Hepatic stellate cell (primary cell): ENCODE measurements at regions not wholly inside any gene's neighbourhood (a gene's known extent, or its start where the extent isn't known, plus 50 kb on each side); places are given as distances from the start of the nearest gene placed in this dataset.

Experiments used
- DNase-seq: peaks from one replicate; pipeline ENCODE4 v3.0.0; 2011; ENCODE audit warnings: low spot score

DNA sequence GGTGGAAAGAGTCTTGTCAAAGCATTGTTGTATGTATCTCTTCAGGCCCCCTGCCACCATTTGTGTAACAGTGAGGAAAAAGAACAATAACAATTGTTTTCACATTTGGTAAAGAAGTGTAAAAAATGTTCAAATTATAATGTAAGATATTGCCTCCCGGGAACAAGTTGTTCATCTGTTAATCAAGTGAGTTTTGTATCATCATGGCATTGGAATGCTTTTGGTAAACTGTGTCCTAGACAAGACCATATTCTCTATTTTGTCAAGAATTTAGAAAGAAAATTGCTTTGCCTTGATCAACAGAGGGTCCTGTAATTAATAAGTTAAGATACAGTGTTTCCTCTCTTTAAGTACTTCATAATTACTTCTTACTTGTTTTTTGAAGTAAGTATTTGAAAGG, 692.0 kb upstream of the NR5A2 start:
- DNase-seq = no peak

DNA sequence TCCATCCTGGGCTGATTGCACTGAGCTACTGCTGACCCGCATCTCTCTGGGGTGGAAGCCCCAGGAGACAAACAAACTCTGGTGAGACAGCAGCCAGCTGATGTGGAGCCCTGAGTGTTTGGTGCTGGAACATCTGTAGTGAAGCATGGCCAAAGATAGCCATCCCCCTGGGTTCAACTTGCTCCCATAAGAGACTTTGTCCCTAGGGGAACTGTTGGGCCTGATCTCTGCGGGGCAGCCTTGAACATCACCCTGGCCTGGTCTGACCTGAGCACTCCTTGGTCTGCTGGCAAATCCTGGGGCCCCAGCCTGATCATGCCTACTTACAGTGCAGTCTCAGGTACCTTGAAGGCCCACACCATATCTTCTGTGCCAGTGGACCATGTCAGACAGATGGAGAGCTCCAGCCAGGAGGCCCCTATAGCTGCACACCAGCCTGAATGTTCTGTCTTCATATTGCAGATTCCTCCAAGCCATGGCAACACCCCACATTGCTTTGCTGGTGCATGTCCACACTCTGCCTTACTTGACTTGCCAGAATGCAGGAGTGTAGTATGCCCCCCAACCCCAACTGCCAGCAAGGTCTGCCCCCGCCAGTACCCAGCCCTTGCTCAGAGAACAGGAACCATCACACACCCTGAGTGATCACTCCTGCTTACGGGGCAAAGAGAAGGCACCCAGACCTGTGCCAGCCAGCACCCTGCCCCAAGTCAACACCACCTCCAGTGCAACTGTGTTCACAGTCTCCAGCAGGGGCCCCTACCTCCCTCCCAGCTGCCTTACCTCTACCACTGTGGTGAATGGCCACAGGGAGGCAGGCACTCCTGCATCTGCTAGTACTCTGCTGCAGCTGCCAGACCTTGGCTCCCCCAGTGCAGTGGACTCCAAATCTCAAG, 690.5 kb upstream of the NR5A2 start:
- DNase-seq = no peak

DNA sequence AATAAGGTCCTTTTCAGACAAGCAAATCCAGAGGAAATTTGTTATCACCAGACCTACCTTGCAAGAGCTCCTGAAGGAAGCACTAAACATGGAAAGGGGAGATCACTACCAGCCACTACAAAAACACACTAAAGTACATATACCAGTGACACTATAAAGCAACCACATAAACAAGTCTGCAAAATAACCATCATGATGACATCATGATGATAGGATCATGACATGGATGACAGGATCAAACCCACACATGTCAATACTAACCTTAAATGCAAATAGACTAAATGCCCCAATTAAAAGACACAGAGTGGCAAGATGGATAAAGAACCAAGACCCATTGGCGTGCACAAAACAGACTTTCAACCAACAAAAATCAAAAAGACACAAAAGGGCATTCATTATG, 688.8 kb upstream of the NR5A2 start:
- DNase-seq = no peak

DNA sequence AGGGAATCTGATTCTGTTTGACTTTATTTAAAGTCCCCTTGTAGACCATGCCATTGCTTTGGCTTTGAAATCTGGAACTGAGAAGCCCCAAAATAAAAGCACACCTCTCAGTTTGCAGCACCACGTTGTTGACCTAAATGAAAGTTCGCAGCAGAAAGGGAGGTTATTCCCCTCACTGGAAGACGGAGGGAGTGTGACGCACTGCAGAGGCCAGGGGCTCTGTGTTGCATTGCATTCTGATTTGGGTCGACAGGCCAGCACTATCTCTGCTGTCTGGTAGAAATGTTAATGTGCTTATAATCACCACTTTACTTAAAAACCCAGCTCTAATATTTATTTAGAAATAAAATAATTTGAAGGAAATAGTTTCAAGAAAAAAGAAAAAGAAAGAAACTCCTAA, 675.2 kb upstream of the NR5A2 start:
- no peak for DNase-seq

DNA sequence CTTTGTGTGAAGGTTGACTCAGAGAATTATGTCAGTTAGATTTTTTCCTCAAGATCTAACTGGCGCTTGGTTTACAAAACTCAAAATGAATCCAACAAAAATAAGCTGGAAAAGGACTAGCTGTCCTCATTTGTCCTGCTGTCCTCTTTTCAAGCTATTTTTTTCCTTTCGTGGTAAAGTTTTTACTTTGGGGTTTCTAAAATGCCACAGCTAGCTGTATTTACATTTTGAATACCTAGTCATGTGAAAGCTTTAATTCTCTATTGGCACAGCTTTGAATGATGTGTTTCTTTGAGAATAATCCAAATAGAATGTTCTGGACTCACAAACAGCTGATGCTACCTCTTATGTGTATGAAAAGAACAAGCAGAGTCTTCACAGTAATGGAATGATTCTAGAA, 673.6 kb upstream of the NR5A2 start:
- DNase-seq = no peak

DNA sequence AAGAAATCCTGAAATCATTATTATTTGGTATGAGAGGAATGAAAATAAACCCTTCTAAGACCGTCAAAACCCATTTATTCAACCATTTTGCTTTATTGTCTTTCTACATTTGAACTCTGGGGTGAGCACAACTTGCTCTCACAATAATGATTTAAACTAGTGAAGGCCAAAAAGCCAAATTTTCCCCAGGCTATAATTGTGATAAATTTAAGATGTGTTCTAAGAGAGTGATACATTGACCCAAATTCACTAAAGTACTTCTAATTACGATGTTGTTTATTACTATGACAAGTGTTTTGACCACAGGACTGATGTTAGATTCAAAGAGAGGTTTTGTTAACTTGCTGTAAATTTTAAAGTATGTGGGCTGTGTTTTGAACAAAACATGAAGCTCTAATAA, 670.9 kb upstream of the NR5A2 start:
- no peak for DNase-seq

DNA sequence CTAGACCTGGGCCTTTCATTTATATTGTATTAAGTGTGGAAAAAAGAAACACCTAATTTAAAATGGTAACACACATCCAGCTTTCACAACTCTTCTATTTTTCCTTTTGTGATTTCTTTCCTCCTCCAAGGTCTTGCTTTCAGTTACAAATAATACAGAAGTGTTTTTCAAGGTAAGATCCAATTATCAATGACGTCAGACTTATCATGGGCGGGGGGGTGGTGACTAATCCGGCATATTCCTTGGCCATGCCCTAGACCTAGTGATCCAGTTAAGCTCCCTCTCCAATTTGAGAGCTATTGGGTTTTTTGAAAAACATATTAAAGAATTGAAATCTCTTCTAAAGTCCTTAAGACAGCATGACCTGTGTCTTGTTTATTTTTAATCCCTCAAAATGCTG, 669.9 kb upstream of the NR5A2 start:
- no peak for DNase-seq

DNA sequence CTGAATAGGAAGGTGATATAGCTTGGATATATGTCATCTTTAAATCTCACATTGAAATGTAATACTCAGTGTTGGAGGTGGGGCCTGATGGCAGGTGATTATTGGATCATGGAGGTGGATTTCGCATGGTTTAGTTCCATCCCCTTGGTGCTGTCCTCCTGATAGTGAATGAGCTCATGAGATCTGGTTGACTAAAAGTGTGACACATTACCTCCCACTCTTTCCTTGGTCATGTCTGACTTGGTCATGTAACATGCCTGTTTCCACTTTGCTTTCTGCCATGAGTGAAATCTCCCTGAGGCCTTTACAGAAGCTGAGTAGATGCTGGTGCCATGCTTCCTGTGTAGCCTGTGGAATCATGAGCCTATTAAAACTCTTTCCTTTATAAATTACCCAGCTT, 664.5 kb upstream of the NR5A2 start:
- no peak for DNase-seq

DNA sequence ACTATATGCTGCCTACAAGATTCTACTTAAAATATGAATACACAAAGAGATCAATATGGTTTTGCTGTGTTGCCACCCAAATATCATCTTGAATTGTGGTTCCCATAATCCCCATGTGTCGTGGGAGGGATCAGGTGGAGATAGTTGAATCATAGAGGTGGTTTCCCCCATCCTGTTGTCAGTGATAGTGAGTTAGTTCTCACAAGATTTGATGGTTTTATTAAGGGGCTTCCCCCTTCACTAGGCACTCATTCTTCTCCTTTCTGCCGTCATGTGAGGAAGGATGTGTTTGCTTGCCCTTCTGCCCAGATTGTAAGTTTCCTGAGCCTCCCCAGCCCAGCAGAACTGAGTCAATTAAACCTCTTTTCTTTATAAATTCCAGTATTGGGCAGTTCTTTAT, 654.4 kb upstream of the NR5A2 start:
- no peak for DNase-seq

DNA sequence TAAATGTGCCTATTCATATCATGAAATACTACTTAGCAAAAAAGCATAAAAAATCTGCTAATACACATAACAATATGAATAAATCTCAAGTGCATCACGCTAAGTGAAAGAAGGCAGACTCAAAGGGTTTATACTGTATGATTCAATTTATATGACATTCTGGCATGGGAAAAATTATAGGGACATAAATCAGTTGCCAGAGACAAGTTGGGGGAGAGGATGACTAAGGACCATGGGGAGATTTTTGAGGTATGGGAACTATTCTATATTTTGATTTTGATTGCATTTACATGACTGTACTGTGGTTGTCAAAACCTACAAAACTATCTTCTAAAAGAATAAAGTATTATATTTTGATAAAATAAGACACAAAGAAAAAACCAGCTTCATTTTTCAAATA, 650.3 kb upstream of the NR5A2 start:
- no peak for DNase-seq

DNA sequence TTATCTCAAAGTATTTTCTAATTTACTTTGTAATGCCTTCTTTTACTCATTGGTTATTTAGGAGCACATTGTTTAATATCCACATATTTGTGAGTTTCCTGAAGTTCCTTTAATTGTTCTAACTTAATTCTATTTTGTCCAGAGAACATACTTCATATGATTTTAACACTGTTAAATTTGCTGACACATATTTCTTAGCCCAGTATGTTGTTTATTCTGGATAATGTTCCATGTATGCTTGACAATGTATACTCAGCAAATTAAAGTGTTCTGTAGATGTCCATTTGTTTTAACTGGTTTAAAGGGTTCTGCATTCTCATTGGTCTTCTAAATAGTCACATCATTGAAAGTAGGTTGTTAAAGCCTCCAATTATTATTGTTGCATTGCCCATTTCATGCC, 643.7 kb upstream of the NR5A2 start:
- no peak for DNase-seq

DNA sequence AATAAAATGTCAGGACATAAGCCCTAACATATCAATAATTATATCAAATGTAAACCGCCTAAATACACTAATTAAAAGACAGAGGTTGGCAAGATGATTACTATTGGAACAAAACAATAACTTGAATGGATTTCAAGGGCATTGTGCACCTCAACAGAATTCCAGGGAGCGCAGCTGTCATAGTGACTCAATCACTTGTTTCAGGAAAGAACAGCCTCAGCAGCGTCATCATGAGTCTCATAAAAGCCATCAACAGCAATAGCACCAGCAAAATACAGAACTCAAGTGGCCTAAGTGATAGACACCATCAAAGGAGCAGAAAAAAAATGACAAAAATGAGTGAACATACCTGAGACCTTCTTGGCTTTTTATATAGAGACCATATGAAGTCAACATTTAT, 632.7 kb upstream of the NR5A2 start:
- no peak for DNase-seq

DNA sequence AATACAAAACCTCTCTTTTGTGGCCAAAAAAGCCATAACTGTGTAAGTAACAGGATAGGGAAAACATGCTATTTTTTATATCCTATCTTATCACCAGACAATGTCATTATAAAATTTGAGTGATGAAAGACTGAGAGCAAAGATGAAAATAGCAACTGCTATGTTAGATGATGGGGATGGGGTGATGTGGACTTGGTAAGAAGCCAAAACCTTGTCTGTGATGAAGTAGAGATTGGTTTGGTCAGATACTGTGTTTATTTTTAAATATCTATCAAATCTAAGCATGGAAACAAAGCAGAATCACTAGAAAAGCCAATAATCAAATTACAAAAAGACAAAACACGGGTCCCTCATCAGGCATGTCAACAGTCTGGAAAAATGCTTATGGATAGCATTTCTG, 631.1 kb upstream of the NR5A2 start:
- DNase-seq = no peak

DNA sequence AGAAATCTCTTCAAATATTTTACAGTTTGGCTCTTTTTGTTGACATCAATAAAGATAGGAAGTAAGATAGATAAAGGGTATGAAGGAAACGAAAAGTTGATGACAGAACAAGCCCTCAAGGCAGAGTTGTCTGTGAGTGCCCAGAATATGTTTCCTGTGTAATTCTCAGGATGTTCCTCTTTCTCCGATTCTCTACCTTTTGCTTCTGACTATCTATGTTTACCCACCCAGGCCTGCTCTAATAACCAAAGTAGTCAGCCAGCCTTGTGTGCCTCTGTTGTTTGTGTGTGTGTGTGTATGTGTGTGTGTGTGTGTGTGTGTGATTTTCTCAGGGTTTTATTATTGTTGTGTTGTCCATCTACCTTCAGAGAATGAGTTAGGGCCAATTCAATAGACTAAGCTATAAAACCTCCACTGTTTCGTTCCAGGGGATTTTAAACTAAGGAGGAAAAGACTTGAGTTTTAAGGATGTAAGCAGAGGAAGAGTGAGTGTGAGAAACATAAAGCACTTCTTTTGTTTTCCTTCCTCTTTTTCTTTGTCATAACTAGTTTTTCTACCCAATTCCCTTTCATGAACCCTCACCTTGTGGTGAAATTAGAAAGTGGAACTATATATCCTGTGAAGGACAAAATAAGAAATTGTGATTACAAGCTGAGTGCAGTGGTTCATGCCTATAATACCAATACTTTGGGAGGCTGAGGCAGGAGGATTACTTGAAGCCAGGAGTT, 627.4 kb upstream of the NR5A2 start:
- DNase-seq = no peak

DNA sequence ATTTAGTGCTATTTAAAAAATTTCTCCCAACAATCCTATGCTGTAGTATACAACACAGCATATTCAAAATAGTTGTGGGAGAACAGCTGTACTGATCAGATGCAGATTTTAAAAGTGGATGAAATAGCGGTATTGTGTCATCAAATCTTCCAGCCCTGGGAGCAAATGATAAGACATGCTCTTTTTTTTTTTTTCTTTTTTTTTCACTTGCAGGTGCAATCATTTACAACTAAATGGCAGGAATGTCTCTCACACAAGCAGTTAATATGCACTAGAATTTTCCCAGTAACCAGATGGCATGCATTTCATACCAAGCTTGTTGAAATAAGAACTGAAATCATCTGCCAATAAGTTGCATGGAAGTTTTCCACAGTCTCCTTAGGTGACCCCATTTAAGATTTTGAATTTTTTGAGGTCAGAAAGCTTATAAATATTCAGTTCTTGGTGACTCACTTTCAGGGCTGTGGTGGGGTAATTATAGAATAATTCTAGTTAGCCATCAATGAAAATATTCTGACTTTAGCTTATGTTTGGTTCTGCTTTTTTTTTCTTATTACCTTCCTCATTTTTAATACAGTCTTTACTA, 623.9 kb upstream of the NR5A2 start:
- no peak for DNase-seq

DNA sequence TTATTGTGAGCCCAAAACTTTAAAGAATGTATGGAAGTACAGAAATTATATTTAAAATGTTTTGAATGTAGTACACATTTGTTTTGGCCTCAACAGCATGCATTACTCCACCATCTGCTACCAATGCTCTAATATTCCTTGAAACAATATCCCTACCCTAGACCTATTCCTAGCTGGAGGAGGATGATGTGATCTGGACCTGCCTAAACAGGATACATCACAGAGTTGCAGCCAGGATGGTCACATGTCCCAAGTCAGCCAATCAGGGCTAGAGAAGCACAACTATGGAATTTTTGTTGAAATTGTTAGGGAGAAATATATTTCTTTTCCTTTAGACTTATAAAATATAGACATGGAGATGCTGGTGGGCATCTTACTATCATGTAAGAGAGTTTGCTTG, 623.3 kb upstream of the NR5A2 start:
- DNase-seq = no peak

DNA sequence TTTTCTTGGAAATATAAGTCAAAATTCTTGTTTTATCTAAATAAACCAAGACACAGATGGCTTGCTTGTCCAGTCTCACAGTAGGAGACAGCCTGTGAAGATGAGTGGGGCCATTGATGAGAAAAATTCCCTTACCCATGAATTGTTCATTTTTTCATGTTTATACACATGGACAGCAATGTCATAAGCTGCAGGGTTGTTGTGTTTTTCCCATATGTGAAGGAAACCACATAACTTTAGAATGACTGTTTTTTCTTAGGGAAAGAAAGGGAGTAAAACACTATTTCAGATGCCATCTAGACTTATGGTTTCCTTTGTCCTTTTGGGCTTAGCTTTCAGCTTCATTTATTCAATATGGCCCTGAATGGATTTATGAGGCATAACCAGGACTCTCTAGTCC, 622.5 kb upstream of the NR5A2 start:
- no peak for DNase-seq

DNA sequence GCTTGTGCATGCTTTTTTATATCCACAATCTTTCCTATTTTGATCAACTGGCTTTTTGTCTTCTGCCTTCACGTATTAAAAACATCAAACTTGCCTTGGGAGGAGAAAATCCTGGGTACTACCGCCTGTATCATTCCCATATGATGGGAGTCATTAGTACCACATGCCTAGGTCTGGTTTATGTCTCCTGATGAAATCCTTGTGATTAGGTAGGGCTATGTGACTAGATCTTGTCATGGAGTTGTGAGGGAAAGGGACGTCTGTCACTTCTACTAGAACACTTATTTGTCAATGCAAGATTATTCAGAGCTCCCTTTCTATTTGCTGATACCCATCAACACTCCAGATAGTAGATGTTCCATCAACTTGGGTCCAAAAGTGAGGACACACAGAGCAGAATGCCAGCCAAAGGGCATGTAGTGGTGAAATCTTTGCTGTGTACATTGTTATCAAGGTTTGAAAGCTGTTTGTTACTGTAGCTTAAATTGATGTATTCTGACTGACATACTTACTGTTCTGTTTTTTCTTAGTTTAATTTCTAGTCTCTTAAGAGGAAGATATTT, 621.8 kb upstream of the NR5A2 start:
- no peak for DNase-seq

DNA sequence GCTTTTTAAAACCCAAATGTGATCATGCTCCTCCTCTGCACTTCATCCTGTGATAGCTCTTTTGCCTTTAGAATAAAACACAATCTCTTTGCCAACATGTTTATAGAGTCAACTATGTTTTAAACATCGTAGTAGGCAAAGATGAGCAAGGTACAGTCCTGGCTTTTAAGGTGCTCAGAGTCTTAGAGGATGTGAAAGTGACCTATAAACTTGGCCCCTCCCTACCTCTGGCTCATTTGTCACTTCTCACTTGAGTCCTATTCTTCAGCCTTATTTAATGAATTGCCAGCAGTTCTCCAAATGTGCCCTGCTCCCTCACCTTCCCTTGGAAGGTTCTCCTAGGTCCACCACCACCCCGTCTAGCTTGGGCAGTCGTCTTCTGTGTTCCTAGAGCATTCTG, 617.0 kb upstream of the NR5A2 start:
- no peak for DNase-seq

DNA sequence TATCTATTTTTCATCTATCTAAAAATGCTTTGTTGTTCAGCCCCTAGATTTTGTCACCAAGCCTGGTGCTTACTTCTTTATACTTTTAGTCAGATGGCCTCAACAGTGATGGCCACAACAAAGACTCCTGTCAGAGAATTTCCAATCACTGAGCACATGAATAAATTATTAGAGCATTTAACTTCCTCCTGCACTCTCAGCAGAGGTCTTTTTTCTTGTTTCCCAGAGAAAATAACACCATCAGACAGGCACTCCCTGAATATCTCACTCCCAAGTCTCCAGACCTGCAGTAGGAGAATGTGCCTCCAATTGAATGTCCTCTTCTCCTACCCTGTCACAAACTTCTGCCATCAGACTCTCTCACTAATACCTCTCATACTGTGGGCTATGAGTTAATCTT, 616.0 kb upstream of the NR5A2 start:
- no peak for DNase-seq

DNA sequence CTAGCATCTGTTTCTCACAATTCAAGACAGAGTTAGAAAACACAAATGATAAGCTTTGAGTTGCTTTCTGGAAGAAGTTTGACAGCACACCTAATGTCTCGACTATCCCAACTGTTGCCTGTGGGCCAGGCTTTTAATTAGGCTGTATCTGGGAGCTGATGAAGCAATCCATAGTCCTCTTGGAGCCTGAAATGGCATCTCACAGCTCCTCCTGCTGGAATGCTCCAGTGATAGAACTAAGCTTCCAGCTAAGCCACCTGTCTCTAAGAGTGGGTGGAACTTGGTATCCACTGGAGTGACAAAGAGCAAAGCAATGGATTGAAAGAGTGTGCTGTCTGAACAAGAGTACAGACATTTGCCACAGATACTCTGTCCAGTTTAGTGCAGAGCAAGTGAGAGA, 605.3 kb upstream of the NR5A2 start:
- DNase-seq = peak; percentile 15

DNA sequence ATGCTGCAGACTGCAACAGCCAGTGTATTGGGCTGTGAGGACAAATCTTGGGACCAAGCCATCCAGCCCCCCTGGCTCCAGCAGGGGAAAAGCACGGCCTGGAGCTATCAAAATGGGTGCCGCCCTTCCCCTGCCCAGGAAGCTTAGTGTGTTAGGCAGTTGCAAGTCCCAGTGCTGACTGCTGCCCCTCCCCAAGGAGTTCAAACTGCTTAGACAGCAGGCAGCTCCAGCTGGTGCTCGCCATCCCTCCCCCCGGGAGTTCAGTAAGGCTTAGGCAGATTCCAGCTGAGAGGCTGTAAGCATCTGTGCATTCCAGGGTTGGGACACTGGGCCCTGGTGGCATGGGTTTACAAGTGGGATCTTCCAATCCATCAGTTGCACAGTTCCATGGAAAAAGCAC, 579.6 kb upstream of the NR5A2 start:
- no peak for DNase-seq

DNA sequence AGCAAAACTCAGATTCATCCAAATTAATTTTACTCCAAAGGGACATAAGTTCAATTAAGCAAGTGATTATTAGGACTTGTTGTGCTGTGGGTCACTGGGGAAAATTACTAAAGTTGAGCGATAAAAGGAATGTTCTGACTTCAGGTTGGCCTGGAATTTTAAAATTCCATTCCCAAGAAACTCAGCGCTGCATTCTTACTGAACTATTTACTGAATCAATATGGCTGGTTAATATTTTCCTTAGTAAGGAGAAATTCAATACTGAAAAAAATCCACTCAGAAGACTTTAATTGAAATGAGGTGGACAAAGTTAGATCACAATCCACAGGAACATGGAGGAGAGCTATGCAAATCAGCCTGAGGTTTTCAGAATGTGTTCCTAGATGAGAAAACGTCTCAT, 578.9 kb upstream of the NR5A2 start:
- no peak for DNase-seq
